Neutrophil (primary cell): ENCODE measurements at regions not wholly inside any gene's neighbourhood (a gene's known extent, or its start where the extent isn't known, plus 50 kb on each side); places are given as distances from the start of the nearest gene placed in this dataset.

ENCODE experiments used
- H3K27ac ChIP-seq: fragments of 200-600 bp; sonication (generic); 2 replicates; pipeline ENCODE4 v1.5.1; 2016; ENCODE audit warnings: mild to moderate bottlenecking, moderate library complexity
- H3K27me3 ChIP-seq: fragments of 200-600 bp; sonication (generic); 2 replicates; pipeline ENCODE4 v1.6.0; 2016; ENCODE audit warnings: mild to moderate bottlenecking
- H3K36me3 ChIP-seq: fragments of 200-600 bp; sonication (generic); 2 replicates; pipeline ENCODE4 v1.5.1; 2017
- H3K4me1 ChIP-seq, 2 experiments: fragments of 200-600 bp in 1 of 2; sonication (generic) in 1 of 2; 1 replicate in 1 of 2; 2 replicates in 1 of 2; pipeline versions ENCODE4 v1.5.1 to v1.6.1; 2013 to 2016; ENCODE audit warnings: low read depth in 1 of 2, low read length in 1 of 2, mild to moderate bottlenecking in 1 of 2, moderate library complexity in 1 of 2; ENCODE audit not compliant: control insufficient read depth in 1 of 2, insufficient read depth in 1 of 2
- H3K4me3 ChIP-seq, 2 experiments: fragments of 200-600 bp in 1 of 2; sonication (generic) in 1 of 2; 1 replicate in 1 of 2; 2 replicates in 1 of 2; pipeline ENCODE4 v1.5.1; 2013 to 2016; ENCODE audit warnings: low read depth in 1 of 2, low read length in 1 of 2, mild to moderate bottlenecking in 1 of 2, moderate library complexity in 1 of 2
- H3K9me3 ChIP-seq: fragments of 200-600 bp; sonication (generic); 2 replicates; pipeline ENCODE4 v1.5.1; 2016
- CTCF ChIP-seq: fragments of 200-600 bp; sonication (generic); IDR thresholded peaks from 2 replicates; pipeline ENCODE4 v1.5.1; 2016; ENCODE audit warnings: antibody characterized with exemption

- H3K9me3 ChIP-seq: no peaks in the 10 kb centered on the region
- no peaks in the 10 kb centered on the region for H3K36me3 ChIP-seq
- TF ChIP-seq CTCF: no peak
- H3K27ac ChIP-seq: no peak overlapping the region
- H3K27me3 ChIP-seq: no peaks in the 10 kb centered on the region
- H3K4me1 ChIP-seq: peaks cover 26 to 30% of the 10 kb centered on the region in 2 experiments
- no peak overlapping the region for H3K4me3 ChIP-seq
These were observed 102.0 kb upstream of the ARID2 start for GRCh38 chr12:45627407-45628069.

GRCh38 chr12:45629292-45629691 is 100.2 kb upstream of the ARID2 start:
- Histone ChIP-seq H3K36me3 (no peaks in the 10 kb centered on the region), H3K4me3 (no peak overlapping the region), H3K4me1 (peaks cover 20 to 24% of the 10 kb centered on the region in 2 experiments), H3K27ac (no peak overlapping the region), H3K27me3 (no peaks in the 10 kb centered on the region), H3K9me3 (no peaks in the 10 kb centered on the region)
- no peak for TF ChIP-seq CTCF

GRCh38 chr12:45633733-45634132 is 95.8 kb upstream of the ARID2 start:
- no peak overlapping the region for H3K4me3 ChIP-seq
- no peak overlapping the region for H3K27ac ChIP-seq
- H3K9me3 ChIP-seq: no peaks in the 10 kb centered on the region
- H3K36me3 ChIP-seq: no peaks in the 10 kb centered on the region
- no peak for TF ChIP-seq CTCF
- H3K4me1 ChIP-seq: no peaks in the 10 kb centered on the region
- H3K27me3 ChIP-seq: no peaks in the 10 kb centered on the region

GRCh38 chr12:45634273-45634917 is 95.1 kb upstream of the ARID2 start:
- no peaks in the 10 kb centered on the region for H3K36me3 ChIP-seq
- H3K27ac ChIP-seq: no peak overlapping the region
- no peaks in the 10 kb centered on the region for H3K27me3 ChIP-seq
- no peak overlapping the region for H3K4me3 ChIP-seq
- TF ChIP-seq CTCF: no peak
- no peaks in the 10 kb centered on the region for H3K9me3 ChIP-seq
- H3K4me1 ChIP-seq: peaks cover 1 to 2% of the 10 kb centered on the region in 2 experiments

GRCh38 chr12:45637242-45637641 is 92.3 kb upstream of the ARID2 start:
- Histone ChIP-seq H3K36me3 (no peaks in the 10 kb centered on the region), H3K4me1 (peaks cover 20 to 25% of the 10 kb centered on the region in 2 experiments), H3K27me3 (no peaks in the 10 kb centered on the region), H3K9me3 (no peaks in the 10 kb centered on the region), H3K4me3 (no peak overlapping the region), H3K27ac (no peak overlapping the region)
- no peak for TF ChIP-seq CTCF
